Caco-2 (cell line): ENCODE measurements at regions not wholly inside any gene's neighbourhood (a gene's known extent, or its start where the extent isn't known, plus 50 kb on each side); places are given as distances from the start of the nearest gene placed in this dataset.
"Not testable (repeated sequence)": the region's sequence is repeated elsewhere in the genome, so short reads cannot be mapped to it uniquely, and the experiment has no call there.

Experiments
- BruUV-seq: library from RNA; stranded (reverse); fragments of 400-500 nt; replicated peaks from 2 replicates; lab custom pipeline; 2021; lab: Mats Ljungman, UMichigan
- CTCF ChIA-PET: fragments of 300-600 bp; sonication (Branson Sonifier 250); formaldehyde crosslinking; loops from one replicate; lab custom pipeline; 2022; ENCODE audit warnings: antibody characterized with exemption; lab: Charles Lee
- POLR2A ChIA-PET: fragments of 300-600 bp; sonication (Branson Sonifier 250); formaldehyde crosslinking; loops from one replicate; lab custom pipeline; 2022; ENCODE audit warnings: antibody characterized with exemption; lab: Charles Lee
- DNase-seq, 2 experiments: peaks; one replicate each; pipeline versions ENCODE4 v3.0.0 to v3.0.0-alpha.2; 2020 to 2022
- H3K27me3 ChIP-seq: replicated peaks from 2 replicates; pipeline ENCODE4 v1.6.0; 2011; ENCODE audit warnings: low read length; ENCODE audit not compliant: control insufficient read depth, insufficient read depth
- H3K36me3 ChIP-seq: 2 replicates; pipeline ENCODE4 v1.5.1; 2011; ENCODE audit warnings: low read length; ENCODE audit not compliant: control insufficient read depth, insufficient read depth
- H3K4me1 ChIP-seq: fragments of 250-450 bp; sonication (Bioruptor Pico); 2 replicates; pipeline ENCODE4 v1.5.1; 2020; ENCODE audit warnings: mild to moderate bottlenecking
- H3K4me3 ChIP-seq: 2 replicates; pipeline ENCODE4 v1.5.1; 2011; ENCODE audit warnings: low read depth, mild to moderate bottlenecking, control low read depth, low read length
- H3K9me3 ChIP-seq: fragments of 250-450 bp; sonication (Bioruptor Pico); 2 replicates; pipeline ENCODE4 v1.5.1; 2020; ENCODE audit warnings: mild to moderate bottlenecking, moderate library complexity
- H3K27ac Mint-ChIP-seq: one replicate; pipeline ENCODE4 v1.8.0; 2022; ENCODE audit warnings: mixed read lengths; ENCODE audit not compliant: unreplicated experiment
- H3K27me3 Mint-ChIP-seq: one replicate; pipeline ENCODE4 v1.8.0; 2022; ENCODE audit warnings: mixed read lengths; ENCODE audit not compliant: insufficient read depth, unreplicated experiment
- H3K36me3 Mint-ChIP-seq: one replicate; pipeline ENCODE4 v1.8.0; 2022; ENCODE audit warnings: mild to moderate bottlenecking, mixed read lengths; ENCODE audit not compliant: insufficient read depth, unreplicated experiment
- H3K4me1 Mint-ChIP-seq: one replicate; pipeline ENCODE4 v1.8.0; 2022; ENCODE audit warnings: low read depth, mixed read lengths; ENCODE audit not compliant: unreplicated experiment
- H3K4me3 Mint-ChIP-seq: one replicate; pipeline ENCODE4 v1.8.0; 2022; ENCODE audit warnings: mild to moderate bottlenecking, moderate library complexity, mixed read lengths; ENCODE audit not compliant: unreplicated experiment
- H3K9me3 Mint-ChIP-seq: one replicate; pipeline ENCODE4 v1.8.0; 2022; ENCODE audit warnings: mixed read lengths; ENCODE audit not compliant: unreplicated experiment
- CTCF ChIP-seq, 2 experiments: fragments of 200-600 bp in 1 of 2; IDR thresholded peaks; 1 replicate in 1 of 2; 2 replicates in 1 of 2; pipeline versions ENCODE4 v1.5.1 to v1.8.0; 2011 to 2022; ENCODE audit warnings: antibody characterized with exemption in 1 of 2, control low read depth in 1 of 2, inconsistent platforms in 1 of 2, low read depth in 1 of 2, low read length in 1 of 2, mild to moderate bottlenecking in 1 of 2, moderate library complexity in 1 of 2; ENCODE audit not compliant: insufficient read depth in 1 of 2, severe bottlenecking in 1 of 2, unreplicated experiment in 1 of 2
- intact Hi-C: fragments of 100-400 bp; cut with micrococcal nuclease; formaldehyde crosslinking; loops from one replicate; pipeline ENCODE4 v1.10.0; 2022; ENCODE audit not compliant: unreplicated experiment

GRCh38 chr10:35819011-35819410 is 176.9 kb upstream of the FZD8 start:
- no peak overlapping the region for H3K27ac Mint-ChIP-seq
- CTCF ChIA-PET = no interaction called here
- no peaks in the 10 kb centered on the region for H3K36me3 ChIP-seq
- no peak overlapping the region for H3K4me3 Mint-ChIP-seq
- H3K27me3 ChIP-seq = no peaks in the 10 kb centered on the region
- no peaks in the 10 kb centered on the region for H3K4me1 ChIP-seq
- H3K9me3 Mint-ChIP-seq = no peaks in the 10 kb centered on the region
- H3K4me3 ChIP-seq = no peak overlapping the region
- peaks cover 2% of the 10 kb centered on the region for H3K4me1 Mint-ChIP-seq
- no peaks in the 10 kb centered on the region for H3K9me3 ChIP-seq
- no TSS peak for BruUV-seq
- POLR2A ChIA-PET = no interaction called here
- DNase-seq = no peak
- H3K36me3 Mint-ChIP-seq = no peaks in the 10 kb centered on the region
- no peak for TF ChIP-seq CTCF (IDR thresholded peaks at IDR 0.05; ENCODE audit: insufficient read depth in 1 of 2, low read depth in 1 of 2, low read length in 1 of 2, severe bottlenecking in 1 of 2, unreplicated experiment in 1 of 2)
- intact Hi-C loops = no loop called here
- H3K27me3 Mint-ChIP-seq = peaks cover 11% of the 10 kb centered on the region

GRCh38 chr10:35817109-35817508 is 175.0 kb upstream of the FZD8 start:
- H3K9me3 Mint-ChIP-seq, H3K4me3 ChIP-seq, CTCF ChIA-PET, H3K4me1 ChIP-seq, POLR2A ChIA-PET, BruUV-seq, H3K4me3 Mint-ChIP-seq, H3K27me3 Mint-ChIP-seq, H3K36me3 Mint-ChIP-seq, DNase-seq, H3K27ac Mint-ChIP-seq, H3K27me3 ChIP-seq, H3K4me1 Mint-ChIP-seq, H3K9me3 ChIP-seq, H3K36me3 ChIP-seq, intact Hi-C loops: not testable (repeated sequence)

GRCh38 chr10:35813219-35813618 is 171.1 kb upstream of the FZD8 start:
- POLR2A ChIA-PET = no interaction called here
- DNase-seq = no peak
- no peaks in the 10 kb centered on the region for H3K36me3 ChIP-seq
- Mint-ChIP-seq H3K36me3 (no peaks in the 10 kb centered on the region), H3K4me3 (no peak overlapping the region), H3K27me3 (peaks cover 11% of the 10 kb centered on the region), H3K4me1 (peaks cover 6% of the 10 kb centered on the region), H3K9me3 (no peaks in the 10 kb centered on the region), H3K27ac (no peak overlapping the region)
- TF ChIP-seq CTCF (IDR thresholded peaks at IDR 0.05; ENCODE audit: insufficient read depth in 1 of 2, low read depth in 1 of 2, low read length in 1 of 2, severe bottlenecking in 1 of 2, unreplicated experiment in 1 of 2) = no peak
- no peaks in the 10 kb centered on the region for H3K9me3 ChIP-seq
- CTCF ChIA-PET = no interaction called here
- intact Hi-C loops = no loop called here
- H3K4me1 ChIP-seq = no peaks in the 10 kb centered on the region
- no peaks in the 10 kb centered on the region for H3K27me3 ChIP-seq
- BruUV-seq = no TSS peak
- no peak overlapping the region for H3K4me3 ChIP-seq

- Mint-ChIP-seq H3K36me3 (no peaks in the 10 kb centered on the region), H3K4me1 (peaks cover 2% of the 10 kb centered on the region), H3K27ac (no peak overlapping the region), H3K27me3 (peaks cover 17% of the 10 kb centered on the region), H3K9me3 (no peaks in the 10 kb centered on the region), H3K4me3 (no peak overlapping the region)
- Histone ChIP-seq H3K9me3 (no peaks in the 10 kb centered on the region), H3K4me3 (no peak overlapping the region), H3K4me1 (no peaks in the 10 kb centered on the region), H3K27me3 (no peaks in the 10 kb centered on the region; the same call in 1 of the 2 replicates), H3K36me3 (no peaks in the 10 kb centered on the region)
- no TSS peak for BruUV-seq
- ChIA-PET POLR2A (no interaction called here), CTCF (no interaction called here)
- intact Hi-C loops = no loop called here
- no peak for TF ChIP-seq CTCF (IDR thresholded peaks at IDR 0.05; ENCODE audit: insufficient read depth in 1 of 2, low read depth in 1 of 2, low read length in 1 of 2, severe bottlenecking in 1 of 2, unreplicated experiment in 1 of 2)
- no peak for DNase-seq
Measured at GRCh38 chr10:35808344-35808743, 166.2 kb upstream of the FZD8 start.
